ENCODE measurements at regions not wholly inside any gene's neighbourhood (a gene's known extent, or its start where the extent isn't known, plus 50 kb on each side); places are given as distances from the start of the nearest gene placed in this dataset.

DNA sequence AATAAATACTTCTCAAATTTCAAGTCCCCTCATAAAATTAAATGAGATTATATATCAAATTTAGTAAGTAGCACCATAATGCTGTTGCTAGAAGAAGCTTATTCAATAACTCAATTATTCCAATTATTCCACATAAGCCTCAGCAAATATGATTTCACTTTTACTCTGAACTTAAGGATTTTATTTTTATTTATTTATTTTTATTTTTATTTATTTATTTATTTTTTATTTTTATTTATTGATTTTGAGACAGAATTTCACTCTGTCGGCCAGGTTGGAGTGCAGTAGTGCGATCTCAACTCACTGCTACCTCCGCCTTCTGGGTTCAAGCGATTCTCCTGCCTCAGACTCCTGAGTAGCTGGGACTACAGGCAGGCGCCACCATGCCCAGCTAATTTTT is 1308.3 kb upstream of the CDH9 start:
- H3K4me3 ChIP-seq (ENCODE audit: low read length), result no peak overlapping the region
- DNase-seq (ENCODE audit: low read depth), result no peak
- no peak for TF ChIP-seq CTCF (IDR thresholded peaks at IDR 0.05; ENCODE audit: insufficient read depth, low read depth, low read length, missing control alignments)

DNA sequence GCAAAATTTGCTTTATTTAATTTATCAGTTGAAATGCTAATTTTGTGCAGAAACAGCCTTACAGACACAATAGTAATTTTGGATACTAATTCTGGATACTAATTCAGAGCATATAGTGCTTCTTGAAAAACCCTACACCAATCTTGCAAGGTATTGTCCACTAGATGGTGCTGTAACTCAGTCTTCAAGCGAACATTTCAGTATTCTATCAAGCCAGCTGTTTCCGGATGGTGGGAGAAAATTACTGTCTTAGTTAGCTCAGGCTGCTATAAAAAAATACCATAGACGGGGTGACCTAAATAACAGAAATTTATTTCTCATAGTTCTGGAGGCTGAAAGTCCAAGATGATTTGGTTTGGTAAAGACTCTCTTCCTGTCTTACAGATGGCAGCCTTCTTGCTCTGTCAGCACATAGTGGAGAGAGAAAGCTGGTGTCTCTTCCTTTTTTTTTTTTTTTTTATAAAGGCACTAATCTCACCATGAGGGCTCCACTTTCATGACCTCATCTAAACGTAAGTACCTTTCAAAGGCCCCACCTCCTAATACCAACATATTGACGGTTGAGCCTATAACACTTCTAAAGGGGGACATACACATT is 1306.5 kb upstream of the CDH9 start:
- peak; percentile 69 for TF ChIP-seq CTCF (IDR thresholded peaks at IDR 0.05; ENCODE audit: insufficient read depth, low read depth, low read length, missing control alignments)
- H3K4me3 ChIP-seq (ENCODE audit: low read length), result no peak overlapping the region
- peak; percentile 77 for DNase-seq (ENCODE audit: low read depth)

GRCh38 chr5:28329176-28329575 is 1290.8 kb upstream of the CDH9 start:
- H3K4me3 ChIP-seq (ENCODE audit: low read length), result no peak overlapping the region
- TF ChIP-seq CTCF (IDR thresholded peaks at IDR 0.05; ENCODE audit: insufficient read depth, low read depth, low read length, missing control alignments), result no peak
- DNase-seq (ENCODE audit: low read depth), result no peak

- TF ChIP-seq CTCF (IDR thresholded peaks at IDR 0.05; ENCODE audit: insufficient read depth, low read depth, low read length, missing control alignments), result no peak
- H3K4me3 ChIP-seq (ENCODE audit: low read length), result no peak overlapping the region
- DNase-seq (ENCODE audit: low read depth), result no peak
These were observed 1290.3 kb upstream of the CDH9 start for GRCh38 chr5:28328681-28329080.

DNA sequence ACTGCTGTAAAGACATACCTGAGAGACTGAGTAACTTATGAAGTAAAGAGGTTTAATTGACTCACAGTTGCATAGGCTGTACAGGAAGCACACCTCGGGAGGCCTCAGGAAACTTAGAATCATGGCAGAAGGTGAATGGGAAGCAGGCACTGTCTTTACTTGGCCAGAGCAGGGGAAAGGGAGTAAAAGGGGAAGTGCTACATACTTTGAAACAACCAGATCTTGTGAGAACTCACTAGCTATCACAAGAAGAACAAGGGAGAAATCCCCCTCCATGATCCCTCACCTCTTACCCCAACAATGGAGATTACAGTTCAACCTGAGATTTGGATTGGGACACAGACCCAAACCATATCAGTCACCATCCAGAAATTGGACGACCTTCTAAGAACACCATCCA is 1285.8 kb upstream of the CDH9 start:
- no peak overlapping the region for H3K4me3 ChIP-seq (ENCODE audit: low read length)
- DNase-seq (ENCODE audit: low read depth), result peak; percentile 4
- no peak for TF ChIP-seq CTCF (IDR thresholded peaks at IDR 0.05; ENCODE audit: insufficient read depth, low read depth, low read length, missing control alignments)

DNA sequence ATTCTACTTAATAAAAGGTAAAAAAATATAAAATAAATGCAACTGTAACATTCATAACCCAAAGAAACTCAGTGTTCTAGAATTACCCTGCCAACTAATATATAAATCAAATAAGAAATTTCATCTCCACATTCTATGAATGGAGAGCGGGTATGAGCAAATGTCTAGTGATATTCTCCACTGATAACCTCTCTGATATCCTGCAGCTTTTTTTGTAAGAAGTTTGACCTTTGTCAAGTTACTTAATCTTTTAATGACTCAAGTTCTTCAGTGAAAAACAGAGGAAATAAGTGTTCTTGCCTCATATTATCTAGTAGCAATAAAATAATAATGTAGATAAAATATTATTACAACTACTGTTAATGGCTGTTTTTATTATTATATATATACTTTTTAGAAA is 1275.6 kb upstream of the CDH9 start:
- TF ChIP-seq CTCF (IDR thresholded peaks at IDR 0.05; ENCODE audit: insufficient read depth, low read depth, low read length, missing control alignments), result no peak
- H3K4me3 ChIP-seq (ENCODE audit: low read length), result no peak overlapping the region
- no peak for DNase-seq (ENCODE audit: low read depth)

- DNase-seq (ENCODE audit: low read depth), result peak; percentile 29
- no peak overlapping the region for H3K4me3 ChIP-seq (ENCODE audit: low read length)
- TF ChIP-seq CTCF (IDR thresholded peaks at IDR 0.05; ENCODE audit: insufficient read depth, low read depth, low read length, missing control alignments), result no peak
These were observed 1275.0 kb upstream of the CDH9 start for GRCh38 chr5:28313321-28313951.

All from epithelial cell of esophagus (primary cell).